ENCODE measurements at regions not wholly inside any gene's neighbourhood (a gene's known extent, or its start where the extent isn't known, plus 50 kb on each side); places are given as distances from the start of the nearest gene placed in this dataset.
"Not testable (repeated sequence)": the region's sequence is repeated elsewhere in the genome, so short reads cannot be mapped to it uniquely, and the experiment has no call there.

GRCh38 chr4:79575709-79576428 lies 167.8 kb upstream of the GK2 start:
- Histone ChIP-seq H3K27ac (peak overlapping the region in 3 of 21 experiments; percentile 0 to 27 (median 15)), H3K4me3 (no peak overlapping the region)

- Histone ChIP-seq H3K4me3 (no peak overlapping the region), H3K27ac (peak overlapping the region in 2 of 21 experiments; percentile 0 to 71)
These were observed 166.9 kb upstream of the GK2 start for GRCh38 chr4:79574741-79575451.

DNA sequence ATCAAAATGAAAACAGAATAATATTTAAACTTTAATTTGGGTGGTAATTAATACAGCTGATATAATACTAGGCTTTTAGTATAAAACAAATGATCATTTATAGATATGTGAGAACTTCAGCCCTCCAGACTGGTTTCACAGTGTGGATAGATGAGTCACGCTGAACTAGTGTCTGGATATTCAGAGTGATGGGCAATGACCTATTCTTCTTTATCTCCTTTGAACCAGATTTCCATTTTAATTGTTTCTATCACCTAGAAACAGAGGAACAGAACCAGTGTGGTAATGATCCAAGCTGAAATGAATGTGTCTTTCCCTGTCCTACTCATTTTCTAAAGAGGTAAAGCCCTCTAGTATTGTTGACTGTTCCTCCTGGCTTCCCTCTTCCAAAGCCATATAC lies 155.2 kb upstream of the GK2 start:
- Histone ChIP-seq H3K4me3 (no peak overlapping the region), H3K27ac (no peak overlapping the region)

- H3K27ac ChIP-seq: no peak overlapping the region
- H3K4me3 ChIP-seq: no peak overlapping the region
These were observed 153.7 kb upstream of the GK2 start for GRCh38 chr4:79561751-79562150.

GRCh38 chr4:79559398-79559797 lies 151.4 kb upstream of the GK2 start:
- not testable (repeated sequence) for H3K27ac ChIP-seq, H3K4me3 ChIP-seq

DNA sequence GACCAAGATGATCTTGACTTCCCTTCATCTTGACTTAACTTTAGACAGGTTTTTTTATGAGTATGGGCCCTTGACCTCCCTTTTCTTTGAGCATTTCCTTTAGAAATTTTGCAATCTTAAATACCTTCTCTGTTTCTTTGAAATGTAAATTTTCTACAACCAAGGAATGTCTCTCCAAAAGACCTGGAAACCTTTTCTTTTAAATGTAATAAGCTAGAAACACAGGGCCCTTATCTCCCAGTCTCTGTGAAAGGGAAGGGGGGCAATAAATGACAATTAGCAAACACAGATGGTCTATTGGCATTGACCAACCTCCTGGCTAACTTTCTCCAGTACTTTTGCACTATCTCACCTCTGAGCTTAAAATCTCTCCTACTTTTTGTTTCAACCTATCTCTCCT lies 144.3 kb upstream of the GK2 start:
- Histone ChIP-seq H3K27ac (no peak overlapping the region), H3K4me3 (no peak overlapping the region)

DNA sequence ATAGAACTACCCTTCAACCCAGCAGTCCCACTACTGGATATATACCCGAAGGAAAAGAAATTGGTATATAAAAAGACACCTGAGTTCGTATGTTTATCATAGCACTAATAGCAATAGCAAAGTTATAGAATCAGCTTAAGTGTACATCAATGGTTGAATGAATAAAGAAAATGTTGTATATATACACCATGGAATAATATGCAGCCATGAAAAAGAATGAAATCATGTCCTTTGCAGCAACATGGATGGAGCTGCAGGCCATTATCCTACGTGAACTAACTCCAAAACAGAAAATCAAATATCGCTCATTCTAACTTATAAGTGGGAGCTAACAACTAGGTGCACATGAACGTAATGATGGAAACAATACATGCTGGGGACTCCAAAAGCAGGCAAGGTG lies 143.5 kb upstream of the GK2 start:
- Histone ChIP-seq H3K27ac (no peak overlapping the region), H3K4me3 (no peak overlapping the region)

DNA sequence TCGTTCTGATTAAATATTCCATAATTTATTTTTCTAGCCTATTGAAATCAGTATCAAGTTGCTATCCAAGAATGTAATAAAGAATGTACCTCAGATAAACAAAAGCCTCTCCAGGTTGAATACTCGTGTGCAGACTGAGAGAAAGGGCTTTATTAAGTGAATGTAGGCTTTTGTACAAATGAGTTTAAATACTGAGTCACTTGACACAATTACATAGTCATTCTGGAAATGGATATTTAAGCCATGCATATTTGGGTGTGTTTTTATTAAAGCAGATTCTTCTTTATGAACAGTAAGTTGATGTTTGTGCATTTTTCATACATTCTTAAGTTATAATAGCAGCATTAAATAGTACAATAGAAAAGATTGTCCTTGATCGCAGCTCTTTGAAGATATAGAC lies 139.8 kb upstream of the GK2 start:
- H3K4me3 ChIP-seq: no peak overlapping the region

DNA sequence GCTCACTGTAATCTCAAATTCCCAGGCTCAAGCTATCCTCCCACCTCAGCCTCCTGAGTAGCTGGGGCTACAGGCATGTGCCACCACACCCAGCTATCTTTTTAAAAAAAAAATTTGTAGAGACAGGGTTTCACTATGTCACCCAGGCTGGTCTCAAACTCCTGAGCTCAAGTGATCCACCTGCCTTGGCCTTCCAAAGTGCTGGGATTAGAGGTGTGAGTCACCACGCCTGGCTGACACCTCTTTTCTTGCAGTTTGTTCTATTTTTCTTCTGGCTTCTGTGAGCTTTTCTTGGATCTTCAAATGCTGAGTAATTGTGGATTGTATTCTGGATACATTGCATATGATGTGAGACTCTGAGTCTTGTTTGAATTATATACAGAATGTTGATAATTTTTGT lies 137.3 kb upstream of the GK2 start:
- H3K27ac ChIP-seq, H3K4me3 ChIP-seq: not testable (repeated sequence)

More for the DNA sequence above, 139.8 kb upstream of the GK2 start:
- H3K27ac ChIP-seq: no peak overlapping the region

DNA sequence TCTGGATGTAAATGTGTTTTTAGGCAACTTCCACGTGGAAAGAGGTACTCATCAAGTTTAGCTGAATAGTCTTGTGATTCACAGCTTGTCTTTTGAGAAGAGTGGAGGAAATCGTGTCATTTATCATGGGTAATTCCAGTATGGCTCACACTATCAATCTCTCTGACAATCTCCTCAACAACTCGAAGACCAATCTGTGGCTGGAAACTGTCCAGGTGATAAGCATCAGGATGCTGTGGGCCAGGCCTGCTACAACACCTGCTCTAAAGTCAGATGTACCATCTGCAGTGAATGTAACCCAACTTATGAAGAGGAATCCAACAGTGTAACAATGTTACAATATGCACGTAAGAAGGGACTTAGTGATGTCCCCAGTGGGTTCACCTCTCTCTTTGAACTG lies 132.1 kb upstream of the GK2 start:
- Histone ChIP-seq H3K27ac (no peak overlapping the region), H3K4me3 (no peak overlapping the region)

- Histone ChIP-seq H3K4me3 (no peak overlapping the region), H3K27ac (no peak overlapping the region)
These were observed 127.5 kb upstream of the GK2 start for GRCh38 chr4:79535516-79535915.

DNA sequence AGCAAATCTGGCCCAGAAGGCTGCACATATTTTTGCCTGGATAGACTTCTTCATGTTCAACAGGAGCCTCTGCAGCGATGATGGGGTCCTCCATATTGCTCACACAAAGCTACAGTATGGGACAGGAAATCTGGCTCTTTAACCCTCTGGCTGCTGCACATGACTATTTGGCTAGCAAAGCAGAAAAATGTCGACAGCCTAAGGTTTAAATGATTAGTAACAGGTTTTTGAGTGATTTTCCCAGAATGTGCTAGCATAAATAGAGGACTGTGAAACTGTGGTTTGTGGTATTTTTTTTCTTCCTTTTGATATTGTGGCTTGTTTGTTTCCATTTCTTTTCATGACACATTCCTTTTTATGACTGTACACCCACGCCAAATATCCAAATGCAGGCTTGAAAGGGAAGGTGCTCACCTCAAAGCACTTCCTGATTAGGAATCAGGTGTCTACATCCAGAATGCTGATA lies 120.2 kb upstream of the GK2 start:
- H3K27ac ChIP-seq: no peak overlapping the region
- no peak overlapping the region for H3K4me3 ChIP-seq

- no peak overlapping the region for H3K4me3 ChIP-seq
- no peak overlapping the region for H3K27ac ChIP-seq
These were observed 118.9 kb upstream of the GK2 start for GRCh38 chr4:79526641-79527565.

DNA sequence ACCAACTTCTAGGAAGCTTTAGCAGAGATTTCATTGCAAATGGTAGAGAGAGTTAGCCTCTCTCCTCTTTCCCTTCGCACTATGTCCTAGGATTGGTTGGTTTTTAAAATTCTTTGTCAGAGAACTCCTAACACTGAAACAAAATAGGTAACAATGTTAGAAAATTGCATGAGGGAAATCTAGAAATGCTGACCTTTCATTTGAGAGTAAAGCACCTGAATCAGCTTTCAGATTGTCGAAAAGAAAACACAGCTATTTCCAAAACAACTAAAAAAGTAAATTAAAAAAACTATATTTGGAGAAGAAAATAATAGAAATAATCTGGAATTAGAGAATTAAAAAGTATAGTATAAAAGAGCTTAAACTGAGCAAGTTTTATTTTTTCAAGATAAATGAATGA lies 108.1 kb upstream of the GK2 start:
- no peak overlapping the region for H3K4me3 ChIP-seq
- no peak overlapping the region for H3K27ac ChIP-seq

- Histone ChIP-seq H3K4me3 (no peak overlapping the region), H3K27ac (peak overlapping the region in 3 of 21 experiments; percentile 12 to 58 (median 42))
These were observed 106.7 kb upstream of the GK2 start for GRCh38 chr4:79514621-79515329.

GRCh38 chr4:79513576-79513975 lies 105.5 kb upstream of the GK2 start:
- H3K4me3 ChIP-seq: no peak overlapping the region
- no peak overlapping the region for H3K27ac ChIP-seq

- no peak overlapping the region for H3K4me3 ChIP-seq
- H3K27ac ChIP-seq: no peak overlapping the region
These were observed 104.3 kb upstream of the GK2 start for GRCh38 chr4:79512363-79512762.

GRCh38 chr4:79502081-79502480 lies 94.1 kb upstream of the GK2 start:
- Histone ChIP-seq H3K27ac (no peak overlapping the region), H3K4me3 (no peak overlapping the region)

DNA sequence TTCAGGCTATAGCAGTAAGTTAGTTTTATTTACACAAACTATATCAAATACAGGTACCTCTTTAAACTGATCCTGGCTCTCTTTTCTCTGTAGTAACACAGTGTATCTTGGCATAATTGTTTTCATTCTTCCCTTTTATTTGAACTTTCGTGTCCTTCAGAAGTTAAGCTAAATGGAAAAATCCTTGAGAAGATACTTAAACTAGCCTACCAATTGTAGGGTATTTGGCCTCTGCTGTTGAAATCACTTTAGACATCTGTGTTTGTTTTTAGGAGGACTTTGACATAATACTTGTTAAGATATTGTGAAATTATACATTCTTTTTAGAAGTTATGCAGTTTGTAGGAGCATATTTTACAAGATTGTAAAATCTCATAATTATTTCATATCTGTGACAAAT lies 90.3 kb upstream of the GK2 start:
- Histone ChIP-seq H3K27ac (no peak overlapping the region), H3K4me3 (no peak overlapping the region)

DNA sequence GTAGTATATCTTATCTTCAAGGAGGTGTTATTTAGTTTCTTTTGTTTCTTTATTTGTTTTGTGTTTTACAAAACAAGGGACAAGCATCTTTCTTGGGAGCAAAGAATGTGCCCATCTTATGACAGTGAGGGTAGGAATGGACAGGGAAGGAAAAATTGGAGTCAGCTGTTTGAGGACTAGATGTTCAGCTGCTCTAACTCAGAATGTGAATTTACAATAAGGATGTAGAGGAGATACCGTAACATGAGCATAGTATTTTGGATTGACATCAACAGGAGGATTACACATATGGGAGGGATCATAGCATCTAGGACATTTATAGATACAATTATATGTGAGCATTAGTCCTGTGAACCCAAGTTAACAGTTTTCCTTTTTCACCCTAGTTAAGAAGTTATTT lies 89.0 kb upstream of the GK2 start:
- H3K4me3 ChIP-seq: no peak overlapping the region
- no peak overlapping the region for H3K27ac ChIP-seq
